T1000 (cell line): ENCODE measurements at regions not wholly inside any gene's neighbourhood (a gene's known extent, or its start where the extent isn't known, plus 50 kb on each side); places are given as distances from the start of the nearest gene placed in this dataset.
"Not testable (repeated sequence)": the region's sequence is repeated elsewhere in the genome, so short reads cannot be mapped to it uniquely, and the experiment has no call there.

Source experiments
- DNase-seq: peaks from one replicate; lab custom pipeline; 2025; ENCODE audit warnings: mixed read lengths; lab: John Stamatoyannopoulos, UW

- DNase-seq: no peak
Measured at GRCh38 chrX:87105131-87105530, 412.5 kb upstream of the KLHL4 start.

DNA sequence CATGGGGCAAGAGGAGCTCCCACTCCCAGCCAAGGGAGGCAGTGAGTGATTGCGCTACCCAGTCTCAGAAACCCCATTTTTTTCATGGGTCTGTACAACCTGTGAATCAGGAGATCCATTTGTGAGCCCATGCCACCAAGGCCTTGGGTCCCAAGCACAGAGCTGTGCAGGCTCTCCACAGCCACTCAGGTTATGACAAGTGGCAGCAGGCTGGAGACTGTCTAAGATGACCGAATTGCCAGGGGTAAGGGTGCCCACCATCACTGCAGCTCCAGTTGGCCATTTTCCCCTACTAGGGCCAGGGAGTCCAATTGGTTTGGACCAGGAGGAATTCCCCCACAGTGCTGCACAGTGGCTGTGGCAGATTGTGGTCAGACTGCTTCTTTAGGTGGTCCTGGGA lies 407.5 kb upstream of the KLHL4 start:
- no peak for DNase-seq

DNA sequence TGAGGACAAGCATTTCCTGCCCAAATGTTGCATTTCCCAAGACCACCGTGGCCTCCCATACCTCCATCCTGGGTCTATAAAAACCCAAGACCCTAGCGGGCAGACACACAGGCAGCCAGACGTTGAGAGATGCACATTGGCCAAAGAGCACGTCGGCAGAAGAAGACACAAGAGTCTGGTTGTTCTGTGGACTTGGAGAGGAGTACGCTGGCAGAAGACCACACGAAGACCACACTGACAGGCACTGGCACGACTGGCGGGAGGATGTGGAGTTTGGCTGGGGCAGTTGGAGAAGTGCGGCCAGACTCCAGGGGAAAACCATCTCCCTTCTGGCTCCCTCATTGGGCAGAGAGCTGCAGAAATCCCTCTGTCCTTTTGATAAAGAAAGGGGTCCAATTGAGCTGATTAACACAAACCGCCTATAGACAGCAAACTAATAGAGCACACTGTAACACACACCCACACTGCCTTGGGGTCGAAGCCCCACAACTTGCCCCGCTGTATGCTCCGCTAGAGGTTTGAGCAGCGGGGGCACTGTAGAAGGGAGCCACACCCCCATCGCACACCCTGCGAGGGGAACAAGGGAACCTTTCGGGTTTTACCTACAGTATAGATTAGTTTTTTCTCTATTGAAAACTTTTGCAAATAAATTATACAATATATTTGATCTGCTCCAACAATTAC lies 376.7 kb upstream of the KLHL4 start:
- DNase-seq: no peak

DNA sequence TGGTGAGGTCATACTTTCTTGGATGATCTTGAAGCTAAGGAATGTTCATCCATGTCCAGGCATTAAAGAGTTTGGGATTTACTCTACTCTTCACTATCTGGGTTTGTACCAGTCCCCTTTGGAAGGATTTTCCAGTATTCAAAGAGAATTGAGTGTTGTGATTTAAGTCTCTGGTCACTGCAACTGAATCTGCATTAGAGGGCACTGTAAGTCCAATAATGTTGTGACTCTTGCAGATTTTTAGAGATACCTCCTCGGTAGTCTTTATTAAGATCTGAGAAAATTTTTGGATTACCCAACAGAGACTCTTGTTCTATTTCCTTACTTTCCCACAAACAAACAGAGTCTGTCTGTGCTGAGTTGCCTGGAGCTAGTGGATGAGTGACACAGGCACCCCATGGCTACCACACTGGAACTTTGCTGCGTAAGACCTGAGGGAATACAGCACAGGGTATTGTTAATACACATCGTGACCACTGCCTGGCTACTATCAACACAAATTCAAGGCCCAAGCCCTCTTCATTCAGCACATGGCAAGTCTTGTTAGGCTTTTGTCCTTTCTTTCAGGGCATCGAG lies 357.1 kb upstream of the KLHL4 start:
- DNase-seq: no peak

DNA sequence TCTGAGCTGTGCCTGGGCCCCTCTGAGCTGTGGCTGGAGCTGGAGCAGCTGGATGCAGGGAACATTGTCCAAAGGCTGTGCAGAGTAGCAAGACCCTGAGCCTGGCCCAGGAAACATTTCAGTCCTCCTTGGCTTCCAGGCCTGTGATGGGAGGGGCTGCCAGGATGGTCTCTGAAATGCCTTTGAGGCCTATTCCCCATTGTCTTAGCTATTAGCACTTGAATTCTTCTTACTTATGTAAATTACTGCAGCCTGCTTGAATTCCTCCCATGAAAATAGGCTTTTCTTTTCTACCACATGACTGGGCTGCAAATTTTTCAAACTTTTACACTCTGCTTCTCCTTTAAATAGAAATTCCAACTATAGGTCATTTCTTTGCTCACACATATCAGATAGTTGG lies 349.8 kb upstream of the KLHL4 start:
- no peak for DNase-seq

DNA sequence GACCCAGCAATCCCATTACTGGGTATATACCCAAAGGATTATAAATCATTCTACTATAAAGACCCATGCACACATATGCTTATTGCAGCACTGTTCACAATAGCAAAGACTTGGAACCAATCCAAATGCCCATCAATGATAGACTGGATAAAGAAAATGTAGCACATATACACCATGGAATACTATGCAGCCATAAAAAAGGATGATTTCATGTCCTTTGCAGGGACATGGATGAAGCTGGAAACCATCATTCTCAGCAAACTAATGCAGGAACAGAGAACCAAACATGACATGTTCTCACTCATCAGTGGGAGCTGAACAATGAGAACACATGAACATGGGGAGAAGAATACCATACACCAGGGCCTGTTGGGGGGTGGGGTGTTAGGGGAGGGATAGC lies 339.6 kb upstream of the KLHL4 start:
- not testable (repeated sequence) for DNase-seq
